ENCODE measurements at regions not wholly inside any gene's neighbourhood (a gene's known extent, or its start where the extent isn't known, plus 50 kb on each side); places are given as distances from the start of the nearest gene placed in this dataset.

GRCh38 chr9:82458296-82458695 is 469.7 kb downstream of the SPATA31D1 start:
- Histone ChIP-seq H3K4me1 (peaks cover 32% of the 10 kb centered on the region), H3K79me2 (ENCODE audit: low read depth) (no peaks in the 10 kb centered on the region), H4K20me1 (ENCODE audit: low read depth) (no peaks in the 10 kb centered on the region), H3K9ac (no peak overlapping the region), H3F3A (ENCODE audit: low read depth) (peaks cover 12% of the 10 kb centered on the region), H3K36me3 (no peaks in the 10 kb centered on the region), H2AFZ (replicated peaks) (no peak overlapping the region), H3K27ac (no peak overlapping the region), H3K4me2 (no peak overlapping the region), H3K9me3 (ENCODE audit: low read depth) (no peaks in the 10 kb centered on the region), H3K27me3 (no peaks in the 10 kb centered on the region), H3K4me3 (no peak overlapping the region)
- no peak overlapping the region for H3K27ac Mint-ChIP-seq
- H3K4me3 Mint-ChIP-seq: no peak overlapping the region
- DNase-seq (ENCODE audit: low spot score): no peak
- no peaks in the 10 kb centered on the region for H3K36me3 Mint-ChIP-seq
- H3K9me3 Mint-ChIP-seq: no peaks in the 10 kb centered on the region
- TF ChIP-seq EZH2 (IDR thresholded peaks at IDR 0.05) (no peak), CTCF (IDR thresholded peaks at IDR 0.05) (no peak)
- H3K27me3 Mint-ChIP-seq (ENCODE audit: insufficient read depth, low read depth): no peaks in the 10 kb centered on the region
- peaks cover 20% of the 10 kb centered on the region for H3K4me1 Mint-ChIP-seq

DNA sequence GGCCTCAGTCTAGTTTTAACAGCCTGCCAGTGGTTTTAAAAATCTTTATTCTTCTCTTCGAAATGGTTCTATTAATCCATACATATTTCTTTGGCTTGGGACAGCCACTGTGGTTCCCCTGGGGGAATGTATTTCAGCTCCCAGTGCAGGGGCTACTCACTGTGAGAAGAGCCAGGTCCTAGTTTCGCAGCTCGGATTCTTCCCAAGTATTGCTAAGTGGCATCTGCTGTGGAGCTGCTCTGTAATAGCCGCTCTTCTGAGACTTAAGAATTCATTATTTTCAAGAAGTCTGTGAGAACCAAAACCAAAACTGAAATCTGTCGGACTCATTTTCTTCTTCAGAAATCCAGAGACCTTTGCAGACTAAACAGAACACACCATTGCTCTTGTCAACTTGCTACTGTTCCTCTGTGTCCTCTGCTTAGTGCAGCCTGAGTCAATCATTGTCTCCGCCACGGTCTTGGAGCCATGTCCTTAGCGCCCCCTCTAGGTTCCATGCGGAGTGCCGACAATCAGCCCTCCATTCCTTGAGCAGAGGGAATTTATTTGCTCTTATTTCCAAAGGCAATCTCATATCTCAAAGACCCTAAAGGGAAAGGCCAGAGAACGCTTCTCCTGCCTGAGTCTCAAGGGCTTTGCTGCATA is 478.2 kb downstream of the SPATA31D1 start:
- Mint-ChIP-seq H3K4me3 (no peak overlapping the region), H3K9me3 (no peaks in the 10 kb centered on the region), H3K27me3 (ENCODE audit: insufficient read depth, low read depth) (no peaks in the 10 kb centered on the region), H3K36me3 (no peaks in the 10 kb centered on the region), H3K27ac (no peak overlapping the region), H3K4me1 (peaks cover 2% of the 10 kb centered on the region)
- no peaks in the 10 kb centered on the region for H3K27me3 ChIP-seq
- DNase-seq (ENCODE audit: low spot score): peak; percentile 86
- H3K4me2 ChIP-seq: no peak overlapping the region
- no peak overlapping the region for H3K27ac ChIP-seq
- H3K4me1 ChIP-seq: no peaks in the 10 kb centered on the region
- H3K79me2 ChIP-seq (ENCODE audit: low read depth): no peaks in the 10 kb centered on the region
- no peaks in the 10 kb centered on the region for H3K36me3 ChIP-seq
- H2AFZ ChIP-seq (replicated peaks): peak overlapping the region; percentile 63
- no peak overlapping the region for H3K9ac ChIP-seq
- no peaks in the 10 kb centered on the region for H3F3A ChIP-seq (ENCODE audit: low read depth)
- no peaks in the 10 kb centered on the region for H4K20me1 ChIP-seq (ENCODE audit: low read depth)
- TF ChIP-seq EZH2phosphoT487 (IDR thresholded peaks at IDR 0.05) (no peak), CTCF (IDR thresholded peaks at IDR 0.05) (peak; percentile 88)
- no peak overlapping the region for H3K4me3 ChIP-seq
- H3K9me3 ChIP-seq (ENCODE audit: low read depth): no peaks in the 10 kb centered on the region

GRCh38 chr9:82467436-82467835 is 478.9 kb downstream of the SPATA31D1 start:
- no peak overlapping the region for H3K27ac Mint-ChIP-seq
- no peaks in the 10 kb centered on the region for H3K9me3 Mint-ChIP-seq
- Histone ChIP-seq H3F3A (ENCODE audit: low read depth) (no peaks in the 10 kb centered on the region), H3K79me2 (ENCODE audit: low read depth) (no peaks in the 10 kb centered on the region), H2AFZ (replicated peaks) (peak overlapping the region; percentile 63), H3K4me2 (no peak overlapping the region), H3K4me1 (no peaks in the 10 kb centered on the region), H3K4me3 (no peak overlapping the region), H3K9me3 (ENCODE audit: low read depth) (no peaks in the 10 kb centered on the region), H3K36me3 (no peaks in the 10 kb centered on the region), H3K27me3 (no peaks in the 10 kb centered on the region), H4K20me1 (ENCODE audit: low read depth) (no peaks in the 10 kb centered on the region), H3K27ac (no peak overlapping the region), H3K9ac (no peak overlapping the region)
- TF ChIP-seq EZH2 (IDR thresholded peaks at IDR 0.05) (no peak), CTCF (IDR thresholded peaks at IDR 0.05) (no peak), EZH2phosphoT487 (IDR thresholded peaks at IDR 0.05) (no peak)
- DNase-seq (ENCODE audit: low spot score): no peak
- H3K36me3 Mint-ChIP-seq: no peaks in the 10 kb centered on the region
- peaks cover 2% of the 10 kb centered on the region for H3K4me1 Mint-ChIP-seq
- no peak overlapping the region for H3K4me3 Mint-ChIP-seq
- H3K27me3 Mint-ChIP-seq (ENCODE audit: insufficient read depth, low read depth): no peaks in the 10 kb centered on the region
